NB4 (cell line): ENCODE measurements at regions not wholly inside any gene's neighbourhood (a gene's known extent, or its start where the extent isn't known, plus 50 kb on each side); places are given as distances from the start of the nearest gene placed in this dataset.

ENCODE experiments used
- DNase-seq: peaks from one replicate; pipeline ENCODE4 v3.0.0; 2010; ENCODE audit warnings: low read depth
- H3K4me3 ChIP-seq: one replicate; pipeline ENCODE4 v1.5.1; 2011; ENCODE audit warnings: mild to moderate bottlenecking, low read depth, low read length, moderate library complexity
- CTCF ChIP-seq: IDR thresholded peaks from one replicate; pipeline ENCODE4 v1.5.1; 2012; ENCODE audit warnings: low read depth, low read length
- MAX ChIP-seq: IDR thresholded peaks from 2 replicates; pipeline ENCODE4 v1.6.1; 2011; ENCODE audit warnings: low read depth, low read length
- MYC ChIP-seq: IDR thresholded peaks from 2 replicates; pipeline ENCODE4 v1.6.1; 2011; ENCODE audit warnings: low read depth, low read length
- POLR2A ChIP-seq: IDR thresholded peaks from 2 replicates; pipeline ENCODE4 v1.6.1; 2011; ENCODE audit warnings: mild to moderate bottlenecking; ENCODE audit not compliant: insufficient read length; ENCODE audit errors: extremely low read depth

GRCh38 chr12:113601656-113602263 lies 130.1 kb upstream of the LHX5 start:
- peak; percentile 26 for DNase-seq

GRCh38 chr12:113598815-113599406 lies 127.2 kb upstream of the LHX5 start:
- no peak for DNase-seq
- TF ChIP-seq MYC: no peak
- no peak for TF ChIP-seq CTCF
- H3K4me3 ChIP-seq: no peak overlapping the region

More at GRCh38 chr12:113601656-113602263, 130.1 kb upstream of the LHX5 start:
- TF ChIP-seq MYC (no peak), MAX (no peak), CTCF (no peak), POLR2A (no peak)
- H3K4me3 ChIP-seq: no peak overlapping the region

- no peak overlapping the region for H3K4me3 ChIP-seq
- TF ChIP-seq CTCF: no peak
- TF ChIP-seq MAX: no peak
- no peak for TF ChIP-seq POLR2A
- TF ChIP-seq MYC: no peak
- no peak for DNase-seq
Measured at GRCh38 chr12:113594967-113595366, 123.3 kb upstream of the LHX5 start.

- H3K4me3 ChIP-seq: no peak overlapping the region
- no peak for DNase-seq
- TF ChIP-seq POLR2A (no peak), CTCF (no peak), MYC (no peak), MAX (no peak)
Measured at GRCh38 chr12:113591480-113591974, 119.9 kb upstream of the LHX5 start.

GRCh38 chr12:113589437-113589836 lies 117.8 kb upstream of the LHX5 start:
- DNase-seq: no peak
- no peak overlapping the region for H3K4me3 ChIP-seq
- no peak for TF ChIP-seq CTCF
- TF ChIP-seq MAX: no peak
- no peak for TF ChIP-seq MYC
- no peak for TF ChIP-seq POLR2A
